MCF 10A (cell line): ENCODE measurements at regions not wholly inside any gene's neighbourhood (a gene's known extent, or its start where the extent isn't known, plus 50 kb on each side); places are given as distances from the start of the nearest gene placed in this dataset.
A peak's percentile ranks its signal among the peaks of the same experiment; 100 is the strongest.

ENCODE experiments used
- BruUV-seq: library from RNA; stranded (reverse); fragments of 400-500 nt; replicated peaks from 2 replicates; lab custom pipeline; 2021; lab: Mats Ljungman, UMichigan
- CTCF ChIA-PET: fragments of 300-600 bp; sonication (Branson Sonifier 250); formaldehyde crosslinking; extraction: SDS; loops from one replicate; lab custom pipeline; 2021; ENCODE audit warnings: antibody characterized with exemption, inconsistent platforms; lab: Yijun Ruan, JAX
- POLR2A ChIA-PET: fragments of 300-600, 350-650 bp; sonication (Branson Sonifier 250); formaldehyde crosslinking; extraction: SDS; loops from one replicate; lab custom pipeline; 2020; ENCODE audit warnings: antibody characterized with exemption, inconsistent platforms; lab: Yijun Ruan, JAX
- DNase-seq: peaks from one replicate; pipeline ENCODE4 v3.0.0-alpha.2; 2018; ENCODE audit not compliant: unreplicated experiment
- H3K27ac Mint-ChIP-seq: one replicate; pipeline ENCODE4 v1.8.0; 2022; ENCODE audit warnings: mild to moderate bottlenecking, low read depth, mixed read lengths; ENCODE audit not compliant: unreplicated experiment
- H3K27me3 Mint-ChIP-seq: one replicate; pipeline ENCODE4 v1.8.0; 2022; ENCODE audit warnings: mixed read lengths; ENCODE audit not compliant: insufficient read depth, unreplicated experiment
- H3K36me3 Mint-ChIP-seq: one replicate; pipeline ENCODE4 v1.8.0; 2022; ENCODE audit warnings: mild to moderate bottlenecking, moderate library complexity, mixed read lengths; ENCODE audit not compliant: insufficient read depth, unreplicated experiment
- H3K4me1 Mint-ChIP-seq: one replicate; pipeline ENCODE4 v1.8.0; 2022; ENCODE audit warnings: mixed read lengths; ENCODE audit not compliant: insufficient read depth, unreplicated experiment
- H3K4me3 Mint-ChIP-seq: one replicate; pipeline ENCODE4 v1.8.0; 2022; ENCODE audit warnings: mild to moderate bottlenecking, moderate library complexity, mixed read lengths; ENCODE audit not compliant: unreplicated experiment
- H3K9me3 Mint-ChIP-seq: one replicate; pipeline ENCODE4 v1.8.0; 2022; ENCODE audit warnings: mixed read lengths; ENCODE audit not compliant: unreplicated experiment
- intact Hi-C: fragments of 100-400 bp; cut with micrococcal nuclease; formaldehyde crosslinking; loops from 2 replicates; pipeline ENCODE4 v1.14.1; 2022
- TF ChIP-seq, protein P1 (sequence below): fragments of 200-600 bp; IDR thresholded peaks from one replicate; pipeline ENCODE4 v1.8.0; 2022; ENCODE audit warnings: antibody characterized with exemption, mild to moderate bottlenecking; ENCODE audit not compliant: unreplicated experiment

DNA sequence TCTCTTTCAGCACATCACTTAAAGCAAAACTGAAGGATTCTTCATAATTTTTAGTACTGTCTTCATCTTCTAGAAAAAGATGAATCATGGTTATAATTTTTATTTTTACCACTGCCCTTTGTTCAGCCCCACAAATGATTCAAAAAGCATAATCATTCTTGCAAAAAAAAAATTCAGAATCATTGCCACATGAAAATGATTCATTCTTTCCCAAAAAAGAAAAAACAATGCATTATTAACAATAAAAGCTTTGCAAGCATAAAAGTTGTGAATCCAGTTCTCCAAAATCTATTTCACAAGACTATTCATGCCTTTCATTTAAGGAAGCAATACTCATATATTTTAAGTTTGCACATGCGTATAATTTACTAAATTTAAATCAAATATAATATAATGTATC, 204.8 kb downstream of the RBM43 start:
- BruUV-seq, result no TSS peak
- POLR2A ChIA-PET, result no interaction called here
- DNase-seq, result peak; percentile 10
- Mint-ChIP-seq H3K9me3 (no peaks in the 10 kb centered on the region), H3K4me1 (no peaks in the 10 kb centered on the region), H3K4me3 (no peak overlapping the region), H3K27me3 (no peaks in the 10 kb centered on the region), H3K36me3 (no peaks in the 10 kb centered on the region), H3K27ac (no peak overlapping the region)
- TF ChIP-seq, protein P1, sequence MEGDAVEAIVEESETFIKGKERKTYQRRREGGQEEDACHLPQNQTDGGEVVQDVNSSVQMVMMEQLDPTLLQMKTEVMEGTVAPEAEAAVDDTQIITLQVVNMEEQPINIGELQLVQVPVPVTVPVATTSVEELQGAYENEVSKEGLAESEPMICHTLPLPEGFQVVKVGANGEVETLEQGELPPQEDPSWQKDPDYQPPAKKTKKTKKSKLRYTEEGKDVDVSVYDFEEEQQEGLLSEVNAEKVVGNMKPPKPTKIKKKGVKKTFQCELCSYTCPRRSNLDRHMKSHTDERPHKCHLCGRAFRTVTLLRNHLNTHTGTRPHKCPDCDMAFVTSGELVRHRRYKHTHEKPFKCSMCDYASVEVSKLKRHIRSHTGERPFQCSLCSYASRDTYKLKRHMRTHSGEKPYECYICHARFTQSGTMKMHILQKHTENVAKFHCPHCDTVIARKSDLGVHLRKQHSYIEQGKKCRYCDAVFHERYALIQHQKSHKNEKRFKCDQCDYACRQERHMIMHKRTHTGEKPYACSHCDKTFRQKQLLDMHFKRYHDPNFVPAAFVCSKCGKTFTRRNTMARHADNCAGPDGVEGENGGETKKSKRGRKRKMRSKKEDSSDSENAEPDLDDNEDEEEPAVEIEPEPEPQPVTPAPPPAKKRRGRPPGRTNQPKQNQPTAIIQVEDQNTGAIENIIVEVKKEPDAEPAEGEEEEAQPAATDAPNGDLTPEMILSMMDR, result no peak
- intact Hi-C loops, result no loop called here
- CTCF ChIA-PET, result no interaction called here

DNA sequence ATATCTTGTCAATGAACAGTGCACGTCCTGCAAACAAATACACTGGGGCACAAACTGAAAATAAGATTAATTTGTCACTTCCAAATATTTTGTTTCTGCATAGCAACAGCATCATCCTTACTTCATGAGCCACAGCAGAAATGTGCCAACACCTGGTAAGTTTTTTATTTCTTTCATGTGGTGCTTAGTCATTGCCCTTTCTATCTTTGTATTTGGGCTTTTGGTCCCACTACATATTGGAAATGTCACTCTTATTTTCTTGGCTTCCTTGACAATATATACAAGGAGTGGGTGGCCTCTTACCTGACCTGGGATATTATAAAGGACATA, 208.0 kb downstream of the RBM43 start:
- CTCF ChIA-PET, result interaction anchor here (0.7 to 4.1 kb wide), 5 partner anchors 13 to 270 kb away, joined by 3 to 23 read pairs (median 3); no protein-coding TSS in a partner anchor

DNA sequence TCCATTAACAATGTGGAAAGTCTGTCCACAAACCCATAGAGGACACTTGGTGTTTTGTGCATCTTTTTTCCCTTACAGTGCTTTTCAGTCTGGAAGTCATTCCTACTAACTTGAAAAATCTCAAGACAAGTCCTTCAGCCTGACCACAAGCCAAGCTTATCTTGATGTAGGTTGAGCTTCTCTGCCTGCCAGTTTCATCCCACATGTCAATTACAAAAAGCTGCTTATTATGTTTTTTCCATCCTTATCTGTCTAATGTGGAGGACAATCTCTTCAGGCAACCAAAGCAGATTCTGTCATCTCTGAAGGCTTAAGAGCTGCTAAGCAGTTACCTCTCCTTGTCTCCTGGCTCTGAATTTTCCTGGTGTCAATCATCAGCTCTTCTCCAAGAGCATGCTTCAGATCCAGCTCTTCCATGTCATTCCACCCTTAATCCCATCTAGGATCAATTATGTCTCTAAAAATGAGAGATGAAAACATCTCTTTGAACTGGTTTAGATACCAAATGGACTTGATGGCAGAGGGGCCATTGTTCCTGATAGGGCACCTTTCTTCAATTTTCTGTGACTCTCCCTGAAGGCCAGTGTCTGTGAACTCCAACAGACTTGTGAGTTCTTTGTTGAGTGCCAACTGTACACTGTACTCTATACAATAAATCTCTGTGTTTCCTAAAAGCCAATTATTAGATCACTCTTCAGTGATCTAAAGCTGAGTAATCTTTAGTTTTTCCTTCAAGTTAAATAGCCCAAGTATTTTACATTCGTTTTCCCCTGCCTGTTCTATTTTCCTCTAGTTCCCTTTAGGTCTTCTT, 208.6 kb downstream of the RBM43 start:
- Mint-ChIP-seq H3K36me3 (peaks cover 5% of the 10 kb centered on the region), H3K27me3 (no peaks in the 10 kb centered on the region), H3K4me1 (peaks cover 16% of the 10 kb centered on the region), H3K9me3 (no peaks in the 10 kb centered on the region), H3K4me3 (no peak overlapping the region), H3K27ac (no peak overlapping the region)
- POLR2A ChIA-PET, result no interaction called here
- DNase-seq, result no peak
- CTCF ChIA-PET, result interaction anchor here (0.7 to 4.1 kb wide), 13 partner anchors 13 to 1454 kb away, joined by 3 to 23 read pairs (median 3); no protein-coding TSS in a partner anchor
- intact Hi-C loops, result loop anchor here (5.0 kb wide), 3 partner anchors 141 to 1256 kb away; no protein-coding TSS in a partner anchor
- TF ChIP-seq, protein P1, result no peak
- no TSS peak for BruUV-seq

More for the DNA sequence above, 208.0 kb downstream of the RBM43 start:
- Mint-ChIP-seq H3K36me3 (peaks cover 3% of the 10 kb centered on the region), H3K27me3 (no peaks in the 10 kb centered on the region), H3K4me3 (no peak overlapping the region), H3K4me1 (peaks cover 16% of the 10 kb centered on the region), H3K27ac (no peak overlapping the region), H3K9me3 (no peaks in the 10 kb centered on the region)
- intact Hi-C loops, result loop anchor here (5.0 kb wide), 3 partner anchors 141 to 1256 kb away; no protein-coding TSS in a partner anchor
- TF ChIP-seq, protein P1, result no peak
- BruUV-seq, result no TSS peak
- POLR2A ChIA-PET, result no interaction called here
- DNase-seq, result no peak

DNA sequence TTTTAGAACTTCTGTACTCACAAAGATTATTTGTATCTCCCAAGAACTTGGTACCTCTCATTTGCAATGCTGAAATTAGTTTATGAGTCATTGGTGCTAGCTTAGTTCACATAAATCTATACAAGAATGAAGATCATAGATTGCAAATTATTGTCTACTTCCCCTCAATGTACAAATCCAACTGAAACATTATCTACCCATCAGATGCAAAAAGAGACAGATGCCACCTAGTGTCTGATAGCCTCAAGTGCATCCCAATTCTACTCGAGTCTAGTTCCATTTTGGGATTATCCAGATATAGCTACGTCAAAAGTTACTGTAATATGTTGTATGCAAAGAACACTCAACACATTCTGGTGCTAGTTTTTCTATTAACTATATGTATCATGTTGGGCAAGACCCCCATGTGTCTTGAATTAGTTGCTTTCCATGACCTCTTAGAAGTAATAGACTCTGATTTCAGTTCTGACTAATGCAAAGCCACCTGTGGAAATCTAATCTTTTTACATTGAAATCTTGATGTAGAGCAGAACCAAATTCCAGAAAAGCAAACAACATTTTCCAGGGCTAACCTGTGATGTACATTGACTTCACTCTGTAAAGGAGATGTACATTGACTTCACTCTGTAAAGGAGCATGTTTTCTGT, 210.0 kb downstream of the RBM43 start:
- TF ChIP-seq, protein P1, result peak; percentile 76
- Mint-ChIP-seq H3K9me3 (no peaks in the 10 kb centered on the region), H3K4me1 (peaks cover 16% of the 10 kb centered on the region), H3K4me3 (no peak overlapping the region), H3K36me3 (peaks cover 5% of the 10 kb centered on the region), H3K27ac (no peak overlapping the region), H3K27me3 (no peaks in the 10 kb centered on the region)
- DNase-seq, result peak; percentile 73
- ChIA-PET POLR2A (interaction anchor here (0.7 to 2.6 kb wide), 6 partner anchors 12 to 566 kb away, joined by 3 to 9 read pairs (median 4); no protein-coding TSS in a partner anchor), CTCF (interaction anchor here (0.5 to 4.1 kb wide), 27 partner anchors 9 to 1457 kb away, joined by 3 to 23 read pairs (median 3); no protein-coding TSS in a partner anchor)
- no TSS peak for BruUV-seq
- intact Hi-C loops, result loop anchor here (1.0 to 5.0 kb wide), 6 partner anchors 139 to 1454 kb away; partner anchors contain the start of gene RND3
